Lung (tissue), 11 donors: ENCODE measurements at regions not wholly inside any gene's neighbourhood (a gene's known extent, or its start where the extent isn't known, plus 50 kb on each side); places are given as distances from the start of the nearest gene placed in this dataset.

ENCODE experiments used
- ATAC-seq: fragments of 200-7000 bp; cut with Tn5 transposase; one replicate; pipeline ENCODE4 v1.9.1; 2020; ENCODE audit warnings: moderate number of reproducible peaks; ENCODE audit not compliant: insufficient read depth, low FRiP score
- DNase-seq, 3 donors: peaks; one replicate each; pipeline ENCODE4 v3.0.0-alpha.2; 2013 to 2017
- H3K27ac ChIP-seq, 2 donors: one replicate each; pipeline ENCODE4 v1.5.1; 2013; ENCODE audit warnings: mild to moderate bottlenecking in 2 of 2, moderate library complexity in 2 of 2, control low read depth in 1 of 2, inconsistent platforms in 1 of 2, low read depth in 1 of 2, low read length in 1 of 2
- H3K27me3 ChIP-seq, 3 donors: one replicate each; pipeline ENCODE4 v1.5.1; 2013; ENCODE audit warnings: low read length in 2 of 3; ENCODE audit not compliant: control insufficient read depth in 3 of 3, insufficient read depth in 3 of 3
- H3K36me3 ChIP-seq, 4 donors: one replicate each; pipeline ENCODE4 v1.5.1; 2013; ENCODE audit warnings: low read length in 4 of 4, mild to moderate bottlenecking in 1 of 4, moderate library complexity in 1 of 4; ENCODE audit not compliant: control insufficient read depth in 4 of 4, insufficient read depth in 4 of 4
- H3K4me1 ChIP-seq, 5 donors: one replicate each; pipeline ENCODE4 v1.5.1; 2013; ENCODE audit warnings: low read length in 5 of 5, mild to moderate bottlenecking in 2 of 5, moderate library complexity in 1 of 5; ENCODE audit not compliant: control insufficient read depth in 5 of 5, insufficient read depth in 5 of 5
- H3K4me3 ChIP-seq: one replicate; pipeline ENCODE4 v1.5.1; 2013; ENCODE audit warnings: mild to moderate bottlenecking, control low read depth, moderate library complexity
- H3K9ac ChIP-seq, 2 donors: one replicate each; pipeline ENCODE4 v1.5.1; 2013; ENCODE audit warnings: low read length in 2 of 2, control low read depth in 1 of 2; ENCODE audit not compliant: insufficient read depth in 1 of 2
- H3K9me3 ChIP-seq, 4 donors: one replicate each; pipeline ENCODE4 v1.5.1; 2013; ENCODE audit warnings: low read length in 3 of 4, mild to moderate bottlenecking in 1 of 4, moderate library complexity in 1 of 4; ENCODE audit not compliant: control insufficient read depth in 4 of 4, insufficient read depth in 3 of 4
- WGBS, 2 donors: extraction: QIAGEN DNeasy Blood & Tissue Kit; methylation state at CpG; one replicate each; pipeline ENCODE4 v1.1.7; 2013; 5-methylcytosine and 5-hydroxymethylcytosine counted together
- TF ChIP-seq, protein P1 (sequence below): IDR thresholded peaks from 2 replicates; pipeline ENCODE4 v1.5.1; 2012; ENCODE audit warnings: mild to moderate bottlenecking; ENCODE audit errors: control extremely low read depth, extremely low read depth
- donor health status: control.
- donor health status: control.
- donor health status: Bipolar disorder and iron deficiency.
- donor health status: healthy.
- donor health status: DM: yes; HTN: yes; CAD: no.

DNA sequence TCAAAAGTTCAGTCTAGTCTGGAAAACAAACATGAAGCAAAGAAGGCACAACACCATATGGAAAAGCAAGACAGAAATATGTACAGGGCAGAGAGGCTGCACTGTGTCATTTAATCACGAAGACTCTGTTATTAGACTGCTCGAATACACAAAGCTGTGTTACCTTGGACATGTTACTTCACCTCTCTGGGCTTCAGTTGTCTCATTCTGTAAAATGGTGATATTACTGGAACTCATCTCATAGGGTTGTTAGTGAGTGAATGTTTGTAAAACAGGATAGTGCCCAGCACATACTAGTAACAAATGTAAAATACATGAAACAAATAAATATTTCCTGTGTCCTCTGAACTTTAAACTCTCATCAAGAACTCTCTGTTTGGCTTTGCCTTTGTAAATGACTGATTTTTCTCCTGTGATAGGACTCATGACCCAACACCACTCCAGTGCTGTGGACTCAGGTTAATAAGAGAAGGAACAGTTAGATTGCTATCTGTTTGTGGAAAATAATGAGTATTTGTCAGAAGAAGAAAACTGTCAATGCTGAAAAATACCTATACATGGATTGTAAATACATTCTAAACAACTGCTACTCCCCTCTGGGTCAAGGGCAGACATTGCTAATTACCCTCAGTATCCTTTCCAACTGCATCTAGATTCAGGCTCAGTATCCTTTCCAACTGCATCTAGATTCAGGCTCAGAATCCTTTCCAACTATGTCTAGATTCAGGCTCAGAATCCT is 62.3 kb downstream of the ZIC5 start:
- 95 to 100% methylated on average over 2 of the region's 2 CpGs for WGBS, 2 donors
- H3K27me3 ChIP-seq: peaks cover 0 to 7% (median 3%) of the 10 kb centered on the region in 3 donors
- H3K36me3 ChIP-seq: no peaks in the 10 kb centered on the region
- H3K9ac ChIP-seq: no peak overlapping the region
- no peak overlapping the region for H3K4me3 ChIP-seq
- peaks cover 0 to 16% (median 5%) of the 10 kb centered on the region in 5 donors for H3K4me1 ChIP-seq
- H3K9me3 ChIP-seq: peaks cover 0 to 3% (median 0%) of the 10 kb centered on the region in 4 donors
- ATAC-seq (no peak), DNase-seq (no peak)
- no peak overlapping the region for H3K27ac ChIP-seq
- TF ChIP-seq, protein P1, sequence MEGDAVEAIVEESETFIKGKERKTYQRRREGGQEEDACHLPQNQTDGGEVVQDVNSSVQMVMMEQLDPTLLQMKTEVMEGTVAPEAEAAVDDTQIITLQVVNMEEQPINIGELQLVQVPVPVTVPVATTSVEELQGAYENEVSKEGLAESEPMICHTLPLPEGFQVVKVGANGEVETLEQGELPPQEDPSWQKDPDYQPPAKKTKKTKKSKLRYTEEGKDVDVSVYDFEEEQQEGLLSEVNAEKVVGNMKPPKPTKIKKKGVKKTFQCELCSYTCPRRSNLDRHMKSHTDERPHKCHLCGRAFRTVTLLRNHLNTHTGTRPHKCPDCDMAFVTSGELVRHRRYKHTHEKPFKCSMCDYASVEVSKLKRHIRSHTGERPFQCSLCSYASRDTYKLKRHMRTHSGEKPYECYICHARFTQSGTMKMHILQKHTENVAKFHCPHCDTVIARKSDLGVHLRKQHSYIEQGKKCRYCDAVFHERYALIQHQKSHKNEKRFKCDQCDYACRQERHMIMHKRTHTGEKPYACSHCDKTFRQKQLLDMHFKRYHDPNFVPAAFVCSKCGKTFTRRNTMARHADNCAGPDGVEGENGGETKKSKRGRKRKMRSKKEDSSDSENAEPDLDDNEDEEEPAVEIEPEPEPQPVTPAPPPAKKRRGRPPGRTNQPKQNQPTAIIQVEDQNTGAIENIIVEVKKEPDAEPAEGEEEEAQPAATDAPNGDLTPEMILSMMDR: no peak

DNA sequence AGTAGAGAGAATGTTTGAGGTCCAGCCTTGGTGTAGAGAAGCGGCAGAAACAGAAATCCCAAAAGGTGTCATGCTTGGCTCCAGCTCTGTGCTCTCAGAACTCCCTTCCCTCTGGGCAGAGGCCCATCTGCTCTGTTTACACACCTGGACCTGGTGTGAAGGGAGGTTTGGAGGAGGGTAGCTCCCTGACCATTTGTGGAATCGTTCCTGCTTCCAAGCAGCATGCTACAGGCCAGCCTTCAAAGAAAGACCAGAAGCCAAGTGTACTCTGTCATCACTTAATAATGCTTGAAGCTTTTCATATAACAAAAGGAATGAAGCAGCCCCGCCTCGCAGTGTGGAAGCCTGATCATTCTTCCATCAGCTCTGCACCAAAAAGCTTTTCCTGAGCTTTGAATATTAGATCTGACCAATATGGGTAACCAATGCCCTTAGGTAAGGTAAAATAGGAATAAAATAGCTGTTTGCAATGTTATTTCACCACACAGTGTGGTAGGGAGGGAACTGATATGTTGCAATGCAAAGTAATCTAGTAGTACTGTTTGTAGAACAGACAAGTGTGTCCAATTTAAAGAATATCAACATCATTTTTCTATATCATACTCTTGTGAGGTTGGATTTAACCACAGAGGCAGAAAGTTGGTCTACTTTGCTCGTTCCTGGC is 63.3 kb downstream of the ZIC5 start:
- H3K9ac ChIP-seq: no peak overlapping the region
- no peak for ATAC-seq
- no peak overlapping the region for H3K27ac ChIP-seq
- H3K27me3 ChIP-seq: peaks cover 0 to 7% (median 3%) of the 10 kb centered on the region in 3 donors
- 52 to 71% methylated on average over 5 of the region's 5 CpGs for WGBS, 2 donors
- DNase-seq: peak; percentile 29 to 80 (median 73)
- H3K4me3 ChIP-seq: no peak overlapping the region
- TF ChIP-seq, protein P1: no peak
- H3K4me1 ChIP-seq: peaks cover 0 to 16% (median 5%) of the 10 kb centered on the region in 5 donors
- no peaks in the 10 kb centered on the region for H3K36me3 ChIP-seq
- peaks cover 0 to 3% (median 0%) of the 10 kb centered on the region in 4 donors for H3K9me3 ChIP-seq

DNA sequence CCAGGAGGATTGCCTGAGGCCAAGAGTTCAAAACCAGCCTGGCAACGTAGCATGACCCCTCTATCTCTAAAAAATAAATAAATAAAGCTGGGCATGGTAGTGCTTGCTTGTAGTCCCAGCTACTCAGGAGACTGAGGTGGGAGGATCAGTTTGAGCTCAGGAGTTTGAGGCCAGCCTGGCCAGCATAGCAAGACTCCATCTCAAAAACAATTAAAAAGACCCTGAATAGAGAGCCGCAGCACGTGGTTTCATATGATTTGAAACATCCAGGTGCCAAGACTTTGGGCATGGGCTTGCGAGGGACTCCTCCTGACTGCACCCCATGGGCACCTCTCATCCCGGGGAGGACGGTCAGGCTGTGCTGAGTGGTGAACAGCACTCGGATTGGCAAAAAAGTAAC is 63.9 kb downstream of the ZIC5 start:
- Histone ChIP-seq H3K4me1 (peaks cover 0 to 16% (median 5%) of the 10 kb centered on the region in 5 donors), H3K4me3 (no peak overlapping the region), H3K36me3 (no peaks in the 10 kb centered on the region), H3K9me3 (peaks cover 0 to 3% (median 0%) of the 10 kb centered on the region in 4 donors), H3K9ac (no peak overlapping the region), H3K27me3 (peaks cover 0 to 7% (median 3%) of the 10 kb centered on the region in 3 donors), H3K27ac (no peak overlapping the region)
- 84 to 94% methylated on average over 7 of the region's 7 CpGs for WGBS, 2 donors
- TF ChIP-seq, protein P1: no peak
- no peak for ATAC-seq
- DNase-seq: no peak
